Fibroblast of skin of left quadriceps (primary cell): ENCODE measurements at regions not wholly inside any gene's neighbourhood (a gene's known extent, or its start where the extent isn't known, plus 50 kb on each side); places are given as distances from the start of the nearest gene placed in this dataset.
A peak's percentile ranks its signal among the peaks of the same experiment; 100 is the strongest.

Experiments
- DNase-seq, 2 experiments: peaks; one replicate each; pipeline ENCODE4 v3.0.0-alpha.2; 2013; ENCODE audit warnings: low read depth in 2 of 2

GRCh38 chr11:95717314-95717713, 72.3 kb downstream of the FAM76B start:
- no peak for DNase-seq

GRCh38 chr11:95716266-95716665, 73.3 kb downstream of the FAM76B start:
- peak; percentile 62 to 65 for DNase-seq

GRCh38 chr11:95715777-95716241, 73.8 kb downstream of the FAM76B start:
- no peak for DNase-seq

GRCh38 chr11:95714843-95715776, 74.5 kb downstream of the FAM76B start:
- no peak for DNase-seq

GRCh38 chr11:95713428-95713827, 76.2 kb downstream of the FAM76B start:
- DNase-seq = no peak

GRCh38 chr11:95711945-95712221, 77.7 kb downstream of the FAM76B start:
- no peak for DNase-seq

- DNase-seq = peak; percentile 55 to 57
Observed at GRCh38 chr11:95711162-95711944, 78.2 kb downstream of the FAM76B start.

GRCh38 chr11:95708681-95709080, 80.9 kb downstream of the FAM76B start:
- no peak for DNase-seq

- DNase-seq = no peak
Observed at GRCh38 chr11:95706974-95707387, 82.6 kb downstream of the FAM76B start.

- peak; percentile 73 to 74 for DNase-seq
Observed at GRCh38 chr11:95705485-95706124, 84.0 kb downstream of the FAM76B start.

GRCh38 chr11:95704865-95705264, 84.7 kb downstream of the FAM76B start:
- no peak for DNase-seq

- no peak for DNase-seq
Observed at GRCh38 chr11:95703049-95703448, 86.5 kb downstream of the FAM76B start.

GRCh38 chr11:95702526-95702925, 87.1 kb downstream of the FAM76B start:
- peak; percentile 90 to 91 for DNase-seq

- no peak for DNase-seq
Observed at GRCh38 chr11:95700471-95700817, 89.1 kb downstream of the FAM76B start.

GRCh38 chr11:95699631-95700470, 89.7 kb downstream of the FAM76B start:
- peak in 1 of 2 experiments; percentile 33 for DNase-seq

- DNase-seq = no peak
Observed at GRCh38 chr11:95698676-95699557, 90.7 kb downstream of the FAM76B start.

- no peak for DNase-seq
Observed at GRCh38 chr11:95697614-95698408, 91.8 kb downstream of the FAM76B start.

GRCh38 chr11:95695181-95695580, 94.4 kb downstream of the FAM76B start:
- DNase-seq = no peak

- DNase-seq = no peak
Observed at GRCh38 chr11:95693298-95693697, 96.3 kb downstream of the FAM76B start.
